IMR-90 (cell line): ENCODE measurements at regions not wholly inside any gene's neighbourhood (a gene's known extent, or its start where the extent isn't known, plus 50 kb on each side); places are given as distances from the start of the nearest gene placed in this dataset.

ENCODE experiments used
- ATAC-seq: fragments of 200-7000 bp; cut with Tn5 transposase; 2 replicates; pipeline ENCODE4 v1.9.1; 2020; ENCODE audit warnings: low read depth, mild to moderate bottlenecking, moderate library complexity
- BruUV-seq: library from RNA; stranded (reverse); fragments of 400-500 nt; replicated peaks from 2 replicates; lab custom pipeline; 2021; lab: Mats Ljungman, UMichigan
- CTCF ChIA-PET: fragments of 300-600 bp; formaldehyde crosslinking; extraction: SDS; loops from one replicate; lab custom pipeline; 2021; ENCODE audit warnings: antibody characterized with exemption; lab: Yijun Ruan, JAX
- POLR2A ChIA-PET: fragments of 300-600 bp; sonication (Branson Sonifier 250); formaldehyde crosslinking; loops from one replicate; lab custom pipeline; 2022; ENCODE audit warnings: antibody characterized with exemption; ENCODE audit not compliant: unreplicated experiment; lab: Charles Lee
- DNase-seq: peaks from one replicate; pipeline ENCODE4 v3.0.0; 2013
- H2AFZ ChIP-seq: replicated peaks from 2 replicates; pipeline ENCODE3; 2013; ENCODE audit warnings: low read length, mild to moderate bottlenecking; ENCODE audit not compliant: poor library complexity
- H2AK5ac ChIP-seq: 2 replicates; pipeline ENCODE4 v1.6.1; 2013; ENCODE audit warnings: low read depth, low read length, inconsistent platforms
- H2AK9ac ChIP-seq: replicated peaks from 2 replicates; pipeline ENCODE3; 2013; ENCODE audit warnings: mild to moderate bottlenecking, low read depth, low read length, moderate library complexity; ENCODE audit not compliant: poor library complexity
- H2BK120ac ChIP-seq: 2 replicates; pipeline ENCODE4 v1.6.1; 2013; ENCODE audit warnings: low read depth, low read length, inconsistent platforms
- H2BK15ac ChIP-seq: 3 replicates; pipeline ENCODE4 v1.6.1; 2013; ENCODE audit warnings: low read depth, low read length, inconsistent platforms
- H2BK20ac ChIP-seq: 2 replicates; pipeline ENCODE4 v1.6.1; 2013; ENCODE audit warnings: low read depth, mild to moderate bottlenecking, inconsistent platforms, low read length, moderate library complexity
- H2BK5ac ChIP-seq: 2 replicates; pipeline ENCODE4 v1.6.1; 2013; ENCODE audit warnings: mild to moderate bottlenecking, low read depth, low read length, inconsistent platforms; ENCODE audit not compliant: poor library complexity, severe bottlenecking
- H3K14ac ChIP-seq: replicated peaks from 2 replicates; pipeline ENCODE4 v1.6.1; 2013; ENCODE audit warnings: low read depth, low read length, inconsistent platforms
- H3K18ac ChIP-seq: 2 replicates; pipeline ENCODE4 v1.6.1; 2013; ENCODE audit warnings: low read depth, low read length, control low read depth
- H3K23ac ChIP-seq: 2 replicates; pipeline ENCODE4 v1.6.1; 2013; ENCODE audit warnings: low read depth, low read length, inconsistent platforms
- H3K27ac ChIP-seq: 2 replicates; pipeline ENCODE4 v1.5.1; 2013; ENCODE audit warnings: mild to moderate bottlenecking, control low read depth, low read length; ENCODE audit not compliant: insufficient read depth
- H3K27me3 ChIP-seq: 2 replicates; pipeline ENCODE4 v1.6.1; 2013; ENCODE audit warnings: low read length; ENCODE audit not compliant: control insufficient read depth, insufficient read depth
- H3K36me3 ChIP-seq: 2 replicates; pipeline ENCODE4 v1.6.1; 2013; ENCODE audit warnings: low read length, mixed read lengths; ENCODE audit not compliant: control insufficient read depth, insufficient read depth
- H3K4ac ChIP-seq: 2 replicates; pipeline ENCODE4 v1.6.1; 2013; ENCODE audit warnings: low read depth, low read length, inconsistent platforms
- H3K4me1 ChIP-seq: 2 replicates; pipeline ENCODE4 v1.6.1; 2013; ENCODE audit warnings: low read length, mixed read lengths; ENCODE audit not compliant: control insufficient read depth, insufficient read depth
- H3K4me2 ChIP-seq: 2 replicates; pipeline ENCODE4 v1.6.1; 2013; ENCODE audit warnings: low read depth, mild to moderate bottlenecking, control low read depth, low read length, moderate library complexity
- H3K4me3 ChIP-seq: 2 replicates; pipeline ENCODE4 v1.5.1; 2013; ENCODE audit warnings: low read depth, mild to moderate bottlenecking, control low read depth, low read length, moderate library complexity; ENCODE audit not compliant: insufficient read depth
- H3K56ac ChIP-seq: 2 replicates; pipeline ENCODE4 v1.6.1; 2013; ENCODE audit warnings: low read length, inconsistent platforms; ENCODE audit not compliant: insufficient read depth; ENCODE audit errors: extremely low read depth
- H3K79me1 ChIP-seq, 2 experiments: 2 replicates each; pipeline ENCODE4 v1.6.1; 2013; ENCODE audit warnings: low read length in 2 of 2, inconsistent platforms in 1 of 2, low read depth in 1 of 2
- H3K9ac ChIP-seq: 2 replicates; pipeline ENCODE4 v1.6.1; 2013; ENCODE audit warnings: low read depth, low read length, control low read depth
- H3K9me1 ChIP-seq: 2 replicates; pipeline ENCODE4 v1.6.1; 2013; ENCODE audit warnings: low read length, inconsistent platforms; ENCODE audit not compliant: insufficient read depth
- H3K9me3 ChIP-seq: 2 replicates; pipeline ENCODE4 v1.6.1; 2013; ENCODE audit warnings: low read length; ENCODE audit not compliant: control insufficient read depth, insufficient read depth
- H4K20me1 ChIP-seq: 2 replicates; pipeline ENCODE4 v1.6.1; 2013; ENCODE audit warnings: low read length, inconsistent platforms; ENCODE audit not compliant: insufficient read depth
- H4K5ac ChIP-seq: 2 replicates; pipeline ENCODE4 v1.6.1; 2013; ENCODE audit warnings: mild to moderate bottlenecking, low read depth, low read length, control low read depth
- H4K8ac ChIP-seq, 2 experiments: 2 replicates each; pipeline ENCODE4 v1.6.1; 2013; ENCODE audit warnings: low read depth in 2 of 2, low read length in 2 of 2, control low read depth in 1 of 2, inconsistent platforms in 1 of 2
- H4K91ac ChIP-seq: 2 replicates; pipeline ENCODE4 v1.6.1; 2013; ENCODE audit warnings: low read depth, low read length, inconsistent platforms; ENCODE audit not compliant: insufficient read depth
- BHLHE40 ChIP-seq: fragments of 150-350 bp; IDR thresholded peaks from 2 replicates; pipeline ENCODE4 v1.6.1; 2016; ENCODE audit warnings: mild to moderate bottlenecking, low read depth, low read length
- CEBPB ChIP-seq: IDR thresholded peaks from 2 replicates; pipeline ENCODE4 v1.6.1; 2012; ENCODE audit warnings: low read depth, low read length, improper control_type of control experiment
- CHD1 ChIP-seq: IDR thresholded peaks from 2 replicates; pipeline ENCODE4 v1.6.1; 2012; ENCODE audit warnings: low read depth, low read length, improper control_type of control experiment
- CTCF ChIP-seq: conservative IDR thresholded peaks from 2 replicates; pipeline ENCODE4 v1.5.1; 2012; ENCODE audit warnings: mild to moderate bottlenecking, low read depth, low read length, improper control_type of control experiment
- FOS ChIP-seq: fragments of 150-350 bp; IDR thresholded peaks from 2 replicates; pipeline ENCODE4 v1.6.1; 2016; ENCODE audit warnings: low read depth, low read length
- MAFK ChIP-seq: IDR thresholded peaks from 2 replicates; pipeline ENCODE4 v1.6.1; 2012; ENCODE audit warnings: low read depth, low read length, improper control_type of control experiment
- MAZ ChIP-seq: IDR thresholded peaks from 2 replicates; pipeline ENCODE4 v1.6.1; 2012; ENCODE audit warnings: low read depth, mild to moderate bottlenecking, low read length, improper control_type of control experiment, moderate library complexity, borderline replicate concordance
- MXI1 ChIP-seq: IDR thresholded peaks from 2 replicates; pipeline ENCODE4 v1.6.1; 2012; ENCODE audit warnings: low read depth, mild to moderate bottlenecking, low read length, moderate library complexity, borderline replicate concordance
- NFE2L2 ChIP-seq: fragments of 150-350 bp; IDR thresholded peaks from 2 replicates; pipeline ENCODE4 v1.6.1; 2016; ENCODE audit warnings: low read depth, mild to moderate bottlenecking, low read length
- POLR2A ChIP-seq: IDR thresholded peaks from 2 replicates; pipeline ENCODE4 v1.6.1; 2012; ENCODE audit warnings: mild to moderate bottlenecking, low read depth, low read length
- RAD21 ChIP-seq: IDR thresholded peaks from 2 replicates; pipeline ENCODE4 v1.6.1; 2012; ENCODE audit warnings: low read length, improper control_type of control experiment
- RCOR1 ChIP-seq: IDR thresholded peaks from 2 replicates; pipeline ENCODE4 v1.6.1; 2012; ENCODE audit warnings: mild to moderate bottlenecking, low read length, improper control_type of control experiment; ENCODE audit not compliant: insufficient replicate concordance
- RFX5 ChIP-seq: IDR thresholded peaks from 2 replicates; pipeline ENCODE4 v1.8.0; 2012; ENCODE audit warnings: low read depth, mild to moderate bottlenecking, low read length, moderate library complexity
- SMC3 ChIP-seq: fragments of 150-350 bp; IDR thresholded peaks from 2 replicates; pipeline ENCODE4 v1.6.1; 2016; ENCODE audit warnings: low read depth, mild to moderate bottlenecking, antibody characterized with exemption, low read length, moderate library complexity
- WGBS, 2 experiments: methylation state at CpG; one replicate each; pipeline versions ENCODE4 v1.1.5 to v1.1.7; 2013; ENCODE audit warnings: missing lambda C conversion rate in 2 of 2; ENCODE audit not compliant: insufficient read length in 1 of 2; ENCODE audit errors: extremely low coverage in 2 of 2; 5-methylcytosine and 5-hydroxymethylcytosine counted together
- dilution Hi-C: fragments of 300-500 bp; cut with HindIII; formaldehyde crosslinking; loops from one replicate; pipeline ENCODE4 v1.14.3; 2018; ENCODE audit warnings: low sequenced_read_pairs; ENCODE audit not compliant: unreplicated experiment
- in situ Hi-C: fragments of 300-500 bp; cut with MboI; formaldehyde crosslinking; loops from 3 replicates; pipeline ENCODE4 v1.14.3; 2019; ENCODE audit warnings: low sequenced_read_pairs, inconsistent platforms, mixed read lengths
- intact Hi-C: fragments of 100-400 bp; cut with micrococcal nuclease; formaldehyde crosslinking; loops from 2 replicates; pipeline ENCODE4 v1.10.0; 2022

GRCh38 chr7:84603545-84603944 is 409.0 kb upstream of the SEMA3A start:
- Histone ChIP-seq H3K4me1 (no peaks in the 10 kb centered on the region), H4K91ac (no peak overlapping the region), H3K36me3 (no peaks in the 10 kb centered on the region), H3K9me3 (peaks cover 5% of the 10 kb centered on the region), H3K14ac (no peak overlapping the region), H3K27ac (no peak overlapping the region), H3K27me3 (no peaks in the 10 kb centered on the region), H4K5ac (no peak overlapping the region), H3K18ac (no peak overlapping the region), H3K9me1 (no peaks in the 10 kb centered on the region), H2BK15ac (no peak overlapping the region), H3K4ac (no peak overlapping the region), H2AK5ac (no peak overlapping the region), H3K79me1 (no peaks in the 10 kb centered on the region), H3K9ac (no peak overlapping the region), H2AFZ (no peak overlapping the region), H2BK5ac (no peak overlapping the region), H4K8ac (no peak overlapping the region), H2BK120ac (no peak overlapping the region), H2AK9ac (no peak overlapping the region), H4K20me1 (no peaks in the 10 kb centered on the region), H3K23ac (no peak overlapping the region), H3K56ac (no peak overlapping the region), H3K4me2 (no peak overlapping the region), H2BK20ac (no peak overlapping the region), H3K4me3 (no peak overlapping the region)
- ATAC-seq = no peak
- POLR2A ChIA-PET = no interaction called here
- no peak for TF ChIP-seq BHLHE40
- no peak for TF ChIP-seq CTCF
- no peak for TF ChIP-seq NFE2L2
- no peak for TF ChIP-seq RFX5
- no peak for TF ChIP-seq MXI1
- TF ChIP-seq CHD1 = no peak
- TF ChIP-seq SMC3 = no peak
- TF ChIP-seq RAD21 = no peak
- TF ChIP-seq FOS = no peak
- TF ChIP-seq MAFK = no peak
- no peak for TF ChIP-seq POLR2A
- no peak for TF ChIP-seq RCOR1
- TF ChIP-seq CEBPB = no peak
- no peak for TF ChIP-seq MAZ
- in situ Hi-C loops = no loop called here
- BruUV-seq = no TSS peak
- CTCF ChIA-PET = no interaction called here
- intact Hi-C loops = no loop called here
- DNase-seq = no peak
- no CpG with 5 or more reads among the region's 5 CpGs for WGBS, 2 experiments
- dilution Hi-C loops = no loop called here
